MM.1S (cell line): ENCODE measurements at regions not wholly inside any gene's neighbourhood (a gene's known extent, or its start where the extent isn't known, plus 50 kb on each side); places are given as distances from the start of the nearest gene placed in this dataset.

ENCODE experiments used
- DNase-seq: peaks from one replicate; pipeline ENCODE4 v3.0.0-alpha.2; 2015
- H2AFZ ChIP-seq: fragments of 300-600 bp; sonication (generic); 2 replicates; pipeline ENCODE4 v1.6.0; 2016; ENCODE audit warnings: antibody characterized with exemption, low read length
- H3F3A ChIP-seq: fragments of 300-600 bp; sonication (generic); 2 replicates; pipeline ENCODE4 v1.6.1; 2016; ENCODE audit warnings: mild to moderate bottlenecking, antibody characterized with exemption, low read length, moderate library complexity, mixed read lengths; ENCODE audit not compliant: insufficient read depth
- H3K27ac ChIP-seq: fragments of 300-600 bp; sonication (generic); 2 replicates; pipeline ENCODE4 v1.5.1; 2016; ENCODE audit warnings: mild to moderate bottlenecking, low read length
- H3K27me3 ChIP-seq: fragments of 300-600 bp; sonication (generic); replicated peaks from 2 replicates; pipeline ENCODE4 v1.6.0; 2016; ENCODE audit warnings: low read length; ENCODE audit not compliant: insufficient read depth
- H3K36me3 ChIP-seq: fragments of 300-600 bp; sonication (generic); replicated peaks from 2 replicates; pipeline ENCODE4 v1.6.1; 2016; ENCODE audit warnings: mild to moderate bottlenecking, low read length, mixed read lengths; ENCODE audit not compliant: insufficient read depth
- H3K4me1 ChIP-seq: fragments of 300-600 bp; sonication (generic); 2 replicates; pipeline ENCODE4 v1.6.1; 2016; ENCODE audit warnings: low read length, mixed read lengths
- H3K4me2 ChIP-seq: fragments of 300-600 bp; sonication (generic); 2 replicates; pipeline ENCODE4 v1.6.0; 2016; ENCODE audit warnings: low read depth, low read length
- H3K4me3 ChIP-seq: fragments of 300-600 bp; sonication (generic); 2 replicates; pipeline ENCODE4 v1.5.1; 2016; ENCODE audit warnings: low read length, mixed read lengths
- H3K79me2 ChIP-seq: fragments of 300-600 bp; sonication (generic); 2 replicates; pipeline ENCODE4 v1.6.1; 2016; ENCODE audit warnings: mixed run types, low read length, mixed read lengths
- H3K9ac ChIP-seq: fragments of 300-600 bp; sonication (generic); 2 replicates; pipeline ENCODE4 v1.6.1; 2016; ENCODE audit warnings: low read length, mixed read lengths
- H3K9me2 ChIP-seq: fragments of 300-600 bp; sonication (generic); replicated peaks from 2 replicates; pipeline ENCODE4 v1.6.1; 2016; ENCODE audit warnings: mild to moderate bottlenecking, low read length, mixed read lengths; ENCODE audit not compliant: insufficient read depth
- H3K9me3 ChIP-seq: fragments of 300-600 bp; sonication (generic); replicated peaks from 2 replicates; pipeline ENCODE4 v1.6.1; 2016; ENCODE audit warnings: mild to moderate bottlenecking, low read length, mixed read lengths; ENCODE audit not compliant: insufficient read depth
- H4K20me1 ChIP-seq: fragments of 300-600 bp; sonication (generic); 2 replicates; pipeline ENCODE4 v1.6.1; 2016; ENCODE audit warnings: mild to moderate bottlenecking, low read length, moderate library complexity, mixed read lengths; ENCODE audit not compliant: insufficient read depth
- EZH2 ChIP-seq: fragments of 300-600 bp; sonication (generic); optimal IDR thresholded peaks from 2 replicates; pipeline ENCODE3; 2017; ENCODE audit warnings: low read depth, mild to moderate bottlenecking, antibody characterized with exemption, low read length, mixed read lengths
- EZH2phosphoT487 ChIP-seq: fragments of 300-600 bp; sonication (generic); IDR thresholded peaks from 2 replicates; pipeline ENCODE4 v1.6.1; 2018; ENCODE audit warnings: antibody characterized with exemption, low read length
- TF ChIP-seq, protein P1 (sequence below): fragments of 300-600 bp; sonication (generic); IDR thresholded peaks from 2 replicates; pipeline ENCODE4 v1.5.1; 2016; ENCODE audit warnings: antibody characterized with exemption, low read length, mixed read lengths

DNA sequence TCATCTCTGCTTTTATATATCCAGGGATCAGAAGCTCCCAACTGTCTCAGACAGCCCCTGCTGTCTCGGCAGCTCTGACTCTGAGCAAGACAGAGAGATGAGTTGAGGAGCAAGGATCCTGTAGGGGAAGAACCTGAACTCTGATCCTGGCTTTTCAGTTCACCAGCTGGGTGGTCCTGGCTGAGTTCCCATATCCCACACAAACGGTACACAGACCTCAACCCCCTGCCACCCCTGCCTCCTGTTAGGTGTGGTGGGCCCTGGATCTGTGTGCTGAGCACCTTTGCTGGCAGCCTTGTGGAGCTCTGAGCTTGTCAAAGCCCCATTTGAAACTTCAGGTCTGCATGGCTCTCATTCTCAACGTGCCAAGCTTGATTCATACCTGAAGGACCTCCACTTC, 54.3 kb upstream of the GPR26 start:
- Histone ChIP-seq H3K4me2 (no peak overlapping the region), H3K79me2 (no peaks in the 10 kb centered on the region), H3K9me3 (no peaks in the 10 kb centered on the region), H3K4me3 (no peak overlapping the region), H3K9ac (no peak overlapping the region), H3K36me3 (no peaks in the 10 kb centered on the region), H3K4me1 (no peaks in the 10 kb centered on the region), H3F3A (no peaks in the 10 kb centered on the region), H3K9me2 (no peaks in the 10 kb centered on the region), H3K27ac (no peak overlapping the region), H3K27me3 (no peaks in the 10 kb centered on the region), H2AFZ (no peak overlapping the region), H4K20me1 (no peaks in the 10 kb centered on the region)
- TF ChIP-seq EZH2phosphoT487 (no peak), EZH2 (no peak)
- TF ChIP-seq, protein P1, sequence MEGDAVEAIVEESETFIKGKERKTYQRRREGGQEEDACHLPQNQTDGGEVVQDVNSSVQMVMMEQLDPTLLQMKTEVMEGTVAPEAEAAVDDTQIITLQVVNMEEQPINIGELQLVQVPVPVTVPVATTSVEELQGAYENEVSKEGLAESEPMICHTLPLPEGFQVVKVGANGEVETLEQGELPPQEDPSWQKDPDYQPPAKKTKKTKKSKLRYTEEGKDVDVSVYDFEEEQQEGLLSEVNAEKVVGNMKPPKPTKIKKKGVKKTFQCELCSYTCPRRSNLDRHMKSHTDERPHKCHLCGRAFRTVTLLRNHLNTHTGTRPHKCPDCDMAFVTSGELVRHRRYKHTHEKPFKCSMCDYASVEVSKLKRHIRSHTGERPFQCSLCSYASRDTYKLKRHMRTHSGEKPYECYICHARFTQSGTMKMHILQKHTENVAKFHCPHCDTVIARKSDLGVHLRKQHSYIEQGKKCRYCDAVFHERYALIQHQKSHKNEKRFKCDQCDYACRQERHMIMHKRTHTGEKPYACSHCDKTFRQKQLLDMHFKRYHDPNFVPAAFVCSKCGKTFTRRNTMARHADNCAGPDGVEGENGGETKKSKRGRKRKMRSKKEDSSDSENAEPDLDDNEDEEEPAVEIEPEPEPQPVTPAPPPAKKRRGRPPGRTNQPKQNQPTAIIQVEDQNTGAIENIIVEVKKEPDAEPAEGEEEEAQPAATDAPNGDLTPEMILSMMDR = no peak
- no peak for DNase-seq

GRCh38 chr10:123613346-123613850, 52.8 kb upstream of the GPR26 start:
- no peaks in the 10 kb centered on the region for H3K4me1 ChIP-seq
- TF ChIP-seq EZH2 (no peak), EZH2phosphoT487 (no peak)
- TF ChIP-seq, protein P1 = no peak
- no peak overlapping the region for H3K27ac ChIP-seq
- no peaks in the 10 kb centered on the region for H3K36me3 ChIP-seq
- no peak for DNase-seq
- no peaks in the 10 kb centered on the region for H3K9me2 ChIP-seq
- no peaks in the 10 kb centered on the region for H4K20me1 ChIP-seq
- no peaks in the 10 kb centered on the region for H3K9me3 ChIP-seq
- no peak overlapping the region for H3K9ac ChIP-seq
- no peaks in the 10 kb centered on the region for H3K27me3 ChIP-seq
- H3K4me3 ChIP-seq = no peak overlapping the region
- H3F3A ChIP-seq = no peaks in the 10 kb centered on the region
- H3K79me2 ChIP-seq = no peaks in the 10 kb centered on the region
- H3K4me2 ChIP-seq = no peak overlapping the region
- no peak overlapping the region for H2AFZ ChIP-seq

DNA sequence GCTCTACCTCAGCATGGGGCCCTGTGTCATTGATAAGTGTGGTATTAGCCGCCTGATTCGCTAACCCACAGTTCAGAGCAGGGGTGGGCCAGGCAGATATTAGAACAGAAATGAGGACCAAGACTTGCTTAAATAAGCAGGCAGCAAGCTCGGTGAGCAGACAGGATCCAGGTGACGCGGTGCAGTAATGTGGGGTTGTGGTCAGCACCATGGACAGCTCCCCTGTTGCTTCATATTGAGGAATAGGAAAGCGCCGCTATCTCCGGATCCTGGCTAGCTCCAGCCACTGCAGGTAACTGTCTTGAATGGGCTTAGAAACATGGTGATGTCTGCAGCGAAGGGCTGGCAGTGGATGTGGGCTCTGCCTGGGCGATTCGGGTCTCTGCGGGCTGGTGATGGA, 51.3 kb upstream of the GPR26 start:
- H3K9me2 ChIP-seq = no peaks in the 10 kb centered on the region
- TF ChIP-seq, protein P1 = no peak
- no peak for TF ChIP-seq EZH2
- no peak for TF ChIP-seq EZH2phosphoT487
- peak; percentile 61 for DNase-seq

More for the DNA sequence above, 51.3 kb upstream of the GPR26 start:
- H3K4me3 ChIP-seq = no peak overlapping the region
- no peaks in the 10 kb centered on the region for H3K9me3 ChIP-seq
- H3K79me2 ChIP-seq = no peaks in the 10 kb centered on the region
- no peaks in the 10 kb centered on the region for H3K4me1 ChIP-seq
- no peaks in the 10 kb centered on the region for H4K20me1 ChIP-seq
- H3K36me3 ChIP-seq = no peaks in the 10 kb centered on the region
- H3K27me3 ChIP-seq = no peaks in the 10 kb centered on the region
- H3K27ac ChIP-seq = no peak overlapping the region
- no peak overlapping the region for H2AFZ ChIP-seq
- no peaks in the 10 kb centered on the region for H3F3A ChIP-seq
- H3K4me2 ChIP-seq = no peak overlapping the region
- H3K9ac ChIP-seq = no peak overlapping the region
